Left ventricle myocardium inferior (tissue), 1 donor: ENCODE measurements at regions not wholly inside any gene's neighbourhood (a gene's known extent, or its start where the extent isn't known, plus 50 kb on each side); places are given as distances from the start of the nearest gene placed in this dataset.
A peak's percentile ranks its signal among the peaks of the same experiment; 100 is the strongest.

Experiments
- DNase-seq: peaks from one replicate; pipeline ENCODE4 v3.0.0-alpha.2; 2020
- H3K27ac ChIP-seq: fragments of 200-600 bp; replicated peaks from 2 replicates; pipeline ENCODE4 v1.8.0; 2021
- H3K27me3 ChIP-seq: fragments of 200-600 bp; 2 replicates; pipeline ENCODE4 v1.8.0; 2021; ENCODE audit warnings: low read depth
- H3K36me3 ChIP-seq: fragments of 200-600 bp; 2 replicates; pipeline ENCODE4 v1.8.0; 2021
- H3K4me1 ChIP-seq: fragments of 200-600 bp; 2 replicates; pipeline ENCODE4 v1.8.0; 2021
- H3K4me3 ChIP-seq: fragments of 200-600 bp; 2 replicates; pipeline ENCODE4 v1.8.0; 2021; ENCODE audit warnings: mild to moderate bottlenecking, moderate library complexity
- H3K9me3 ChIP-seq: fragments of 200-600 bp; replicated peaks from 2 replicates; pipeline ENCODE4 v1.8.0; 2021
- intact Hi-C: fragments of 100-400 bp; cut with micrococcal nuclease; formaldehyde crosslinking; loops from one replicate; pipeline ENCODE4 v1.11.0; 2022
- TF ChIP-seq, protein P1 (sequence below): fragments of 200-600 bp; IDR thresholded peaks from 2 replicates; pipeline ENCODE4 v1.8.0; 2021; ENCODE audit warnings: antibody characterized with exemption, mild to moderate bottlenecking, borderline replicate concordance
- donor health status: DM: no; HTN: yes; CAD: no; lungs with severe emphysema.

DNA sequence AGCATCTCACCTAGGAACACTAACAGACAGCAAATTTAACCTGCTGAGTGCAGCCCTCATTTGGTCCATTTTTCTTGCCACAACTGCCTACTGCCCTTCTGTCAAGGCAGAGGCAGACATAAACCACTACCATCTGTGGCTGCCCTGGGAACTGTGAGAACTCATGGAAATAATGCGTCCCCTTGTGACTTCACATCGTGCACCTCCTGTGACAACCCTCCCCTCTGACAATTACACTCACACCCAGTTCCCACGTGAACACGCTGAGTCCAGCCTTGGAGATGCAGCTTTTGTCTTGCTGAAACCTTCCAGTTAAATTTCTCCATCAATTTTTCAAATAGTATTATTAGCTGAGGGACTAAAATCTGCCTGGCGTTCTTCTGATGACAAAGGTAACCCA lies 193.1 kb upstream of the KLF14 start:
- H3K27me3 ChIP-seq: no peaks in the 10 kb centered on the region
- no peaks in the 10 kb centered on the region for H3K36me3 ChIP-seq
- peaks cover 94% of the 10 kb centered on the region for H3K4me1 ChIP-seq
- TF ChIP-seq, protein P1, sequence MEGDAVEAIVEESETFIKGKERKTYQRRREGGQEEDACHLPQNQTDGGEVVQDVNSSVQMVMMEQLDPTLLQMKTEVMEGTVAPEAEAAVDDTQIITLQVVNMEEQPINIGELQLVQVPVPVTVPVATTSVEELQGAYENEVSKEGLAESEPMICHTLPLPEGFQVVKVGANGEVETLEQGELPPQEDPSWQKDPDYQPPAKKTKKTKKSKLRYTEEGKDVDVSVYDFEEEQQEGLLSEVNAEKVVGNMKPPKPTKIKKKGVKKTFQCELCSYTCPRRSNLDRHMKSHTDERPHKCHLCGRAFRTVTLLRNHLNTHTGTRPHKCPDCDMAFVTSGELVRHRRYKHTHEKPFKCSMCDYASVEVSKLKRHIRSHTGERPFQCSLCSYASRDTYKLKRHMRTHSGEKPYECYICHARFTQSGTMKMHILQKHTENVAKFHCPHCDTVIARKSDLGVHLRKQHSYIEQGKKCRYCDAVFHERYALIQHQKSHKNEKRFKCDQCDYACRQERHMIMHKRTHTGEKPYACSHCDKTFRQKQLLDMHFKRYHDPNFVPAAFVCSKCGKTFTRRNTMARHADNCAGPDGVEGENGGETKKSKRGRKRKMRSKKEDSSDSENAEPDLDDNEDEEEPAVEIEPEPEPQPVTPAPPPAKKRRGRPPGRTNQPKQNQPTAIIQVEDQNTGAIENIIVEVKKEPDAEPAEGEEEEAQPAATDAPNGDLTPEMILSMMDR: no peak
- no peak overlapping the region for H3K4me3 ChIP-seq
- intact Hi-C loops: no loop called here
- H3K27ac ChIP-seq: no peak overlapping the region
- no peak for DNase-seq
- no peaks in the 10 kb centered on the region for H3K9me3 ChIP-seq

DNA sequence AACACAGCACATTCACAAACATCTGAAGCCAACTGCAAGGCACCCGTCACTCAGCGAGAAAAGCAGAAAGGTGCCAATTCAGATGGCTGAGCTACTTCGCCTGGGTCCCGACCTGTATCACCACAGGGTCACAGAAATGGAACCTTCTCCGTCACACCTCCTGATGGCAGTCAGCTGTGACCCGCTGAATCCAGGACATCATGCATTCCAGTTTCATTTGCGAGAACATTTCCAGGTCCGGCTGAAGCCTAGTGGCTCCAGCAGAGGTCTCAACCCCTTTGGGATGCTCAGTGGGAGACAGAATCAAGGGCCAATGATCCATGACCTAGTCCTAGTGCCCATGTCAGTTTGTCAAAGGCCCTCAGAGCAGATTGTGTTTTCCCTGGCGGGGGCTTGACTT lies 193.6 kb upstream of the KLF14 start:
- DNase-seq: no peak
- no peak overlapping the region for H3K4me3 ChIP-seq
- intact Hi-C loops: no loop called here
- TF ChIP-seq, protein P1: no peak
- H3K9me3 ChIP-seq: no peaks in the 10 kb centered on the region
- no peak overlapping the region for H3K27ac ChIP-seq
- H3K4me1 ChIP-seq: peaks cover 90% of the 10 kb centered on the region
- no peaks in the 10 kb centered on the region for H3K36me3 ChIP-seq
- H3K27me3 ChIP-seq: no peaks in the 10 kb centered on the region

DNA sequence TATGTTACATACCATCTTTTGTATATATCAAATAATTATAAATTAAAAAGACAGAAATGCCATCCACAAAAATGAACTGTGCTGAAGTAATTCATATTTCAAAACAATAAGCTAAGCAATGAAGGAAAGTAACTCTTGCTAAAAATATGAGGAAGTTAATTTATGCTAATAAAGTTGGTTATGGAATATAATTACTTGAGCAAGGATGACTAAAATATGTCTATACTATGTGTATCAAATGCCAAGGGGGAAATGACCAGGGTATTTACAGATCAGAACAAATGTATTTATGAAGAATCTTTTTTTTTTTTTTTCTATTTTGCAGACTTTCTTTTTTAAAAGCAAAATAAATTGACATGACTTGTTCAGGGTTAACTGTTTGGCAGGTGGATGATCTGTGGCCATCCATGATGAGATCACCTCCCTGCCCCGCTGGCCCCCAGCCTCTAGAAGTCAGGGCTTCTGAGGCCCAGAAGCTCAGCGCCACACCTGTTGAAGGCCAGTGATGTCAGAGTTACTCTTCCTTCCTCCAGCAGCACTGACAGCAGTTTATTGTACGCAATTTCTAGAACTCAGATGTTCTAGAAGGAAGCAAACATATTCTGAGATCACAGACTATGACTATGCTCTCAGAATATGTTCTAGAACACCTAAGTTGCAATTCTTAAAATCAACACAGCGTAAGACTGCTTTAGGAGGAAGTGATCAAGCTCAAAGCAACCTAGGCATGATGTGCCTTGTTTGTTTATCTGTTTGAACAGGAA lies 196.1 kb upstream of the KLF14 start:
- Histone ChIP-seq H3K9me3 (no peaks in the 10 kb centered on the region), H3K36me3 (peaks cover 11% of the 10 kb centered on the region), H3K27ac (peak overlapping the region; percentile 14), H3K4me1 (peaks cover 65% of the 10 kb centered on the region), H3K4me3 (no peak overlapping the region), H3K27me3 (no peaks in the 10 kb centered on the region)
- intact Hi-C loops: no loop called here
- DNase-seq: no peak
- TF ChIP-seq, protein P1: no peak

DNA sequence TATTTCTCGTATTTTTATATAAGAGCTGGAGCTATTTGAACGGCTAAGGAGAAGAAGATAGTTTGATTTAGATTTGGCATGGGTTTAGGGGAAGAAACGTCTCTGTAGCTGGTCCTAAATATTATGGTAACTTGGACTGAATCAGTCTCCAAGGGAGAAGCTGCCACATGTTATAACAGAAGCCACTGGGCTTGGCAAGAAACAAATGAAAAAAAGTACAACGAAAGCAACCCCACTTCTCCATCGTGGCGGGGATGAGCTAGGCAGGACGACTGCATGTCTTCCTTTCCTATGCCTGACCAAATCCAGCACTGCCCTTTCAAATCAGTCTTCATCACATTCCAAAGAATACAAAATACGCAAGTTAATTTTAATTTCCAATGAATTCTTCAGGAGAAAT lies 196.7 kb upstream of the KLF14 start:
- no peak for DNase-seq
- TF ChIP-seq, protein P1: no peak
- Histone ChIP-seq H3K36me3 (peaks cover 12% of the 10 kb centered on the region), H3K4me1 (peaks cover 59% of the 10 kb centered on the region), H3K27me3 (no peaks in the 10 kb centered on the region), H3K27ac (peak overlapping the region; percentile 14), H3K9me3 (no peaks in the 10 kb centered on the region), H3K4me3 (no peak overlapping the region)
- intact Hi-C loops: no loop called here

DNA sequence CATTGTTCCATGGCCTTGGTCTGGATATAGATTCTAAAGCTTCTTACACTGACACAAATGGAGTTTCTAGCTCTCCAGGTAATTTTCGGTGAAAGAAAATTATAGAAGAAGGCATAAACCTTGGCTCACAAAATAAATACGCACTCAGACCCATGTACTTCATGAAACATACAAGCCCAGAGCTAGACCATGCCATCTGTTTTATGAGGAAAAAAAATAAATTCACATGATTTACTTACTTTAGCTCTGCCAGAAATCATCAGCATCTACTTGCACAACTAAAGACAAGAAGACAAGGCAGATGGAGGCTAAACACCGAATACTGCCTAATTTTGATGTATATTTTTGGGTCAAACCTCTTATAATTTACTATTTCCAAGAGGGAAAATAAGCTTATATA lies 197.4 kb upstream of the KLF14 start:
- Histone ChIP-seq H3K36me3 (peaks cover 15% of the 10 kb centered on the region), H3K9me3 (no peaks in the 10 kb centered on the region), H3K27ac (no peak overlapping the region), H3K27me3 (no peaks in the 10 kb centered on the region), H3K4me1 (peaks cover 57% of the 10 kb centered on the region), H3K4me3 (no peak overlapping the region)
- intact Hi-C loops: no loop called here
- DNase-seq: no peak
- TF ChIP-seq, protein P1: no peak
